ENCODE measurements at regions not wholly inside any gene's neighbourhood (a gene's known extent, or its start where the extent isn't known, plus 50 kb on each side); places are given as distances from the start of the nearest gene placed in this dataset.

DNA sequence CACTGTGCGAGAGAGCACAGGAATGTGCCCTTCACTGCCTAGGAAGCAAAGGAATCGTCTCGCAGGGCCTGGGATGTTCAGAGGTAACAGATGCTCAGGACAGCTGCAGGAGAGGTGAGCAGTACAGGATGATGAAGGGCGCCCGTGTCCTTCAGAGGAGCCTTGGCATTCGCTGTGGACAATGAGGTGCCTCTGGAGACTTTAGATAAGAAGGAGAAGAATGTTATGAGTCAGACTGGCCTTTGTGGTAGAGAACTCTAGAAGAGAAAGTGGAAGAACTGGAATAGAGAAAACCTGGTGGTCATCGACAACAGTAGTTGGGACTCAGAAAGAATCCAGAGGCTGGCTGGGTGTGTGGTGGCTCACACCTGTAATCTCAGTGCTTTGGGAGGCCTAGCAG is 64.4 kb upstream of the LEP start:
- Histone ChIP-seq H3K9me3 (ENCODE audit: control insufficient read depth, low read length) (no peaks in the 10 kb centered on the region), H3K4me1 (ENCODE audit: control insufficient read depth, insufficient read depth, low read length) (no peaks in the 10 kb centered on the region), H3K36me3 (ENCODE audit: control insufficient read depth, insufficient read depth, low read length) (no peaks in the 10 kb centered on the region), H3K27ac (ENCODE audit: low read depth, low read length) (no peak overlapping the region), H3K4me3 (ENCODE audit: low read length) (no peak overlapping the region), H3K9ac (ENCODE audit: extremely low read depth, low read length, poor library complexity, severe bottlenecking) (no peak overlapping the region), H3K27me3 (ENCODE audit: control insufficient read depth, insufficient read depth, low read length, poor library complexity, severe bottlenecking) (peaks cover 42% of the 10 kb centered on the region)
- DNase-seq, result peak; percentile 47
- Mint-ChIP-seq H3K9me3 (no peaks in the 10 kb centered on the region), H3K27me3 (ENCODE audit: insufficient read depth) (peaks cover 50% of the 10 kb centered on the region), H3K4me1 (no peaks in the 10 kb centered on the region), H3K27ac (no peak overlapping the region), H3K4me3 (no peak overlapping the region), H3K36me3 (ENCODE audit: low read depth) (no peaks in the 10 kb centered on the region)
- 90% methylated on average over 7 of the region's 7 CpGs for WGBS, 2 experiments (ENCODE audit: insufficient coverage in 1 of 2, insufficient read length in 1 of 2)
- no peak for TF ChIP-seq CTCF (conservative IDR thresholded peaks at IDR 0.05)

GRCh38 chr7:128177768-128178550 is 63.1 kb upstream of the LEP start:
- H3K36me3 Mint-ChIP-seq (ENCODE audit: low read depth), result no peaks in the 10 kb centered on the region
- Histone ChIP-seq H3K27me3 (ENCODE audit: control insufficient read depth, insufficient read depth, low read length, poor library complexity, severe bottlenecking) (peaks cover 29% of the 10 kb centered on the region), H3K27ac (ENCODE audit: low read depth, low read length) (no peak overlapping the region), H3K4me1 (ENCODE audit: control insufficient read depth, insufficient read depth, low read length) (no peaks in the 10 kb centered on the region), H3K9me3 (ENCODE audit: control insufficient read depth, low read length) (no peaks in the 10 kb centered on the region), H3K9ac (ENCODE audit: extremely low read depth, low read length, poor library complexity, severe bottlenecking) (no peak overlapping the region), H3K36me3 (ENCODE audit: control insufficient read depth, insufficient read depth, low read length) (no peaks in the 10 kb centered on the region), H3K4me3 (ENCODE audit: low read length) (no peak overlapping the region)
- no peaks in the 10 kb centered on the region for H3K4me1 Mint-ChIP-seq
- H3K27ac Mint-ChIP-seq, result no peak overlapping the region
- H3K27me3 Mint-ChIP-seq (ENCODE audit: insufficient read depth), result peaks cover 48% of the 10 kb centered on the region
- H3K4me3 Mint-ChIP-seq, result no peak overlapping the region
- no peak for TF ChIP-seq CTCF (conservative IDR thresholded peaks at IDR 0.05)
- DNase-seq, result peak; percentile 41
- 84 to 85% methylated on average over 8 to 9 of the region's 9 CpGs for WGBS, 2 experiments (ENCODE audit: insufficient coverage in 1 of 2, insufficient read length in 1 of 2)
- no peaks in the 10 kb centered on the region for H3K9me3 Mint-ChIP-seq

GRCh38 chr7:128178611-128179010 is 62.5 kb upstream of the LEP start:
- Histone ChIP-seq H3K9ac (ENCODE audit: extremely low read depth, low read length, poor library complexity, severe bottlenecking) (no peak overlapping the region), H3K27ac (ENCODE audit: low read depth, low read length) (no peak overlapping the region), H3K27me3 (ENCODE audit: control insufficient read depth, insufficient read depth, low read length, poor library complexity, severe bottlenecking) (peaks cover 24% of the 10 kb centered on the region), H3K36me3 (ENCODE audit: control insufficient read depth, insufficient read depth, low read length) (no peaks in the 10 kb centered on the region), H3K4me1 (ENCODE audit: control insufficient read depth, insufficient read depth, low read length) (no peaks in the 10 kb centered on the region), H3K9me3 (ENCODE audit: control insufficient read depth, low read length) (no peaks in the 10 kb centered on the region), H3K4me3 (ENCODE audit: low read length) (no peak overlapping the region)
- Mint-ChIP-seq H3K4me3 (no peak overlapping the region), H3K4me1 (no peaks in the 10 kb centered on the region), H3K36me3 (ENCODE audit: low read depth) (no peaks in the 10 kb centered on the region), H3K9me3 (no peaks in the 10 kb centered on the region), H3K27ac (no peak overlapping the region), H3K27me3 (ENCODE audit: insufficient read depth) (peaks cover 46% of the 10 kb centered on the region)
- 80 to 91% methylated on average over 1 to 3 of the region's 3 CpGs for WGBS, 2 experiments (ENCODE audit: insufficient coverage in 1 of 2, insufficient read length in 1 of 2)
- peak; percentile 28 for DNase-seq
- TF ChIP-seq CTCF (conservative IDR thresholded peaks at IDR 0.05), result no peak

Data from endodermal cell (in vitro differentiated cells).